KMS-11 (cell line): ENCODE measurements at regions not wholly inside any gene's neighbourhood (a gene's known extent, or its start where the extent isn't known, plus 50 kb on each side); places are given as distances from the start of the nearest gene placed in this dataset.

Experiments
- H2AFZ ChIP-seq: fragments of 200-600 bp; sonication (generic); 2 replicates; pipeline ENCODE4 v1.6.1; 2016; ENCODE audit warnings: antibody characterized with exemption, mixed run types, low read depth
- H3K27ac ChIP-seq: fragments of 200-600 bp; sonication (generic); 2 replicates; pipeline ENCODE4 v1.6.1; 2016; ENCODE audit warnings: mild to moderate bottlenecking, mixed run types
- H3K27me3 ChIP-seq: fragments of 200-600 bp; sonication (generic); 2 replicates; pipeline ENCODE4 v1.6.1; 2017; ENCODE audit warnings: mild to moderate bottlenecking, low read depth, mixed run types, moderate library complexity; ENCODE audit not compliant: insufficient read depth
- H3K36me3 ChIP-seq: fragments of 200-600 bp; sonication (generic); 2 replicates; pipeline ENCODE4 v1.6.1; 2017; ENCODE audit warnings: mild to moderate bottlenecking, mixed run types; ENCODE audit not compliant: insufficient read depth
- H3K4me1 ChIP-seq: fragments of 200-600 bp; sonication (generic); 2 replicates; pipeline ENCODE4 v1.6.1; 2016; ENCODE audit warnings: mild to moderate bottlenecking, low read depth, mixed run types; ENCODE audit not compliant: poor library complexity, severe bottlenecking
- H3K4me2 ChIP-seq: fragments of 200-600 bp; sonication (generic); 2 replicates; pipeline ENCODE4 v1.7.0; 2016; ENCODE audit warnings: mild to moderate bottlenecking, mixed run types
- H3K4me3 ChIP-seq: fragments of 200-600 bp; sonication (generic); IDR thresholded peaks from 2 replicates; pipeline ENCODE4 v1.6.1; 2017; ENCODE audit warnings: low read depth, low read length, mixed read lengths; ENCODE audit not compliant: insufficient read depth
- H3K79me2 ChIP-seq: fragments of 200-600 bp; sonication (generic); 2 replicates; pipeline ENCODE4 v1.6.1; 2016; ENCODE audit warnings: low read depth, mixed run types; ENCODE audit not compliant: insufficient read depth
- H3K9ac ChIP-seq: fragments of 200-600 bp; sonication (generic); 2 replicates; pipeline ENCODE4 v1.6.1; 2016; ENCODE audit warnings: mild to moderate bottlenecking, mixed run types
- H4K20me1 ChIP-seq: fragments of 200-600 bp; sonication (generic); 2 replicates; pipeline ENCODE4 v1.6.1; 2016; ENCODE audit warnings: mild to moderate bottlenecking, mixed run types; ENCODE audit not compliant: insufficient read depth
- CTCF ChIP-seq: fragments of 200-600 bp; sonication (generic); conservative IDR thresholded peaks from 2 replicates; pipeline ENCODE4 v1.6.1; 2017; ENCODE audit warnings: low read depth, mild to moderate bottlenecking, antibody characterized with exemption, low read length, moderate library complexity, mixed read lengths

DNA sequence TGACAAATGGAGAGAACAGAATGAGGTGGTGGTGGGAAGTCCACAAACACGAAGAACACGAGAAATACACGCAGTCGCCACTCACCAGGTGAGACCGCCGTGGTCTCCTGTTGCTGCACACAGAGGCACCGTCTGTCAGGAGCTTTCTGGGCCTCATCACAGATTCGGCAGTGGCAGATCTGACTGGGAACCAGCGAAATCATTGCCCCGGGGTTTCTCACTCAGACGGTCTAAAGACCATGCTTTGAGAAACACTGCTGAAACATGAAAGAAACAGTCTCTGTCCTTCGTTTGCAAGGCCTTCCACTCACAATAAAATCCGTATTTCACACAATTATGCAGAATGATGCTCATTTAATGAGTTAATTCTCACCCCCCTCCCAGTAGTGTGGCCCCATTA is 130.9 kb upstream of the AFDN start:
- no peaks in the 10 kb centered on the region for H3K79me2 ChIP-seq
- no peak overlapping the region for H3K4me3 ChIP-seq
- no peak for TF ChIP-seq CTCF
- no peaks in the 10 kb centered on the region for H3K36me3 ChIP-seq
- H3K27me3 ChIP-seq: no peaks in the 10 kb centered on the region
- H3K4me1 ChIP-seq: no peaks in the 10 kb centered on the region
- no peaks in the 10 kb centered on the region for H4K20me1 ChIP-seq
- H3K4me2 ChIP-seq: no peak overlapping the region
- H3K27ac ChIP-seq: no peak overlapping the region
- H3K9ac ChIP-seq: no peak overlapping the region
- no peak overlapping the region for H2AFZ ChIP-seq

GRCh38 chr6:167696296-167696695 is 130.4 kb upstream of the AFDN start:
- Histone ChIP-seq H3K4me3 (no peak overlapping the region), H3K4me2 (no peak overlapping the region), H3K4me1 (no peaks in the 10 kb centered on the region), H3K27me3 (no peaks in the 10 kb centered on the region), H3K27ac (no peak overlapping the region), H3K36me3 (no peaks in the 10 kb centered on the region), H3K9ac (no peak overlapping the region), H2AFZ (no peak overlapping the region), H4K20me1 (no peaks in the 10 kb centered on the region), H3K79me2 (no peaks in the 10 kb centered on the region)
- TF ChIP-seq CTCF: no peak

DNA sequence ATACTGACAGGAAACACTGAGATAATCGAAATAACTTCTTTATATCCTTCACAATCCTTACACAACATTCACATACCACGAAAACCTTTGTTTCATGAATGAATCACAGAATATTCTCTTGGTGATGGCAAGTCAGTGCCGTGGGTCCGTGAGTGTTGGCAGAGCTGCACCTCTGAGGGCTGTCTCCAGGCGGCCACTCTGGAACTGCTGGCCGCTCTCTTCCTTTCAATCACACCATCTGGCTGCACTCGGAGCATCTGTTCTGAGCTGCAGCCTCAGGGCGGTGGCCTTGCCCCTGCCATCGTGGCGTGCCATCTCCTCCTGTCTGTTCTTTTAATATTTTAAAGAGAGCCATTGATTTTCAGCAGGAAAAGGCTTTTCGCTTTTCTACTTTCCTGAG is 129.4 kb upstream of the AFDN start:
- Histone ChIP-seq H3K27me3 (no peaks in the 10 kb centered on the region), H3K4me2 (no peak overlapping the region), H3K36me3 (no peaks in the 10 kb centered on the region), H3K9ac (no peak overlapping the region), H2AFZ (no peak overlapping the region), H4K20me1 (no peaks in the 10 kb centered on the region), H3K4me1 (no peaks in the 10 kb centered on the region), H3K79me2 (no peaks in the 10 kb centered on the region), H3K27ac (no peak overlapping the region), H3K4me3 (no peak overlapping the region)
- TF ChIP-seq CTCF: no peak

- H3K27ac ChIP-seq: no peak overlapping the region
- no peak overlapping the region for H3K4me3 ChIP-seq
- no peaks in the 10 kb centered on the region for H3K4me1 ChIP-seq
- H3K79me2 ChIP-seq: no peaks in the 10 kb centered on the region
- H2AFZ ChIP-seq: no peak overlapping the region
- no peaks in the 10 kb centered on the region for H4K20me1 ChIP-seq
- H3K36me3 ChIP-seq: no peaks in the 10 kb centered on the region
- no peak for TF ChIP-seq CTCF
- H3K4me2 ChIP-seq: no peak overlapping the region
- H3K27me3 ChIP-seq: no peaks in the 10 kb centered on the region
- no peak overlapping the region for H3K9ac ChIP-seq
Observed at GRCh38 chr6:167698540-167698939, 128.2 kb upstream of the AFDN start.
